CD4-positive, alpha-beta T cell treated with Interleukin-21 for 1 hour (primary cell): ENCODE measurements at regions not wholly inside any gene's neighbourhood (a gene's known extent, or its start where the extent isn't known, plus 50 kb on each side); places are given as distances from the start of the nearest gene placed in this dataset.

ENCODE experiments used
- DNase-seq: peaks from one replicate; pipeline ENCODE4 v3.0.0-alpha.2; 2020

DNA sequence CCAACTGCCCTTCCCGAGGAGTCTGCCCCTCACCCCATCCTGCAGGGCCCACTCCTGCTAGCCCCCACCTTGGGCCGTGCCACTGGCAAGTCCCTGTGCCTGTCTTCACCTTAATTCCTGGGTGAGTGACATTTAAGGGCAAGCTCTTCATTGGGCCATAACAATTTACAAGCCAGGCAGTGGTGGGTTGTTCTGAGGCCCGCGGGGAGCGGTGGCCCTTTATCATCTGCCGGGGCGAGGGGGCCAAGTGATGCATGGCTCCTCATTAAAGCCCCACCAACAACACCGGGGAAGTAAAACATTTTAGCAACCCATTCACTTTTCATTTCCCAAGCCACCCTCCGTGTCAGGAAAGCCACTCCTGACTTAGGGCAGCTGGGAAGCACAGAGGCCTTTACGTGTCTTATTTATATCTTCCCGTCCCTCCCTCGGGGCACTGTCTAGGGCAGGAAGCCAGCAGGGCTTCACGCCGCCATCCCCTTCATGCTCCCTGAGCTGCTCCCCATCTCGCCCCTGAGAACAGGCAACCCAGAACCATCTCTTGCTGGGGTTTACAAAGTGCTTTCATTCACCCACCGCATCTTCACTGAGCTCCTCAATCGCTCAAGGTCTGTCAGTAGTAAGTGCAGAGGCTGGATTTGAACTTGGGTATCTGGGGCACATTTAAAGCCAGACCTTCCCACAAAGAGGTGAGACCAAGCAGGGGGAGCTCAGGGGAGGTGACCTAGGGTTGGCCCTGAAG is 55.5 kb upstream of the CCDC167 start:
- no peak for DNase-seq

DNA sequence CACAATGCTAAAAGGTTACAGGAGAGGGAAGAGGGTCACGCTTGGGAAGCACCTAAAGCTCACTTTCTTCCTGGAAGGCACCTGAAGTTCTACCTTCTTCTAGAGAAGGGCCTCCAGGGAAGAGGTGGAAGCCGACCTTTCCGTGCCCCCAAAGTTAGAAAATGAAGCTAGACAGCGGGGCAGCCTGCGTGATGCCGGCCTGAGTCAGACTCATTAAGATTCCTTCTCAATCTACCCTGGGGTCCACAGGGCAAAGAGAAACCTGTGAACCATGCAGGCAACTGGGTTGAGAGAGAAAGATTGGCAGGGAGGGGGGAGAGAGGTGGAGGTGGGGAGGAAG is 54.8 kb upstream of the CCDC167 start:
- no peak for DNase-seq

DNA sequence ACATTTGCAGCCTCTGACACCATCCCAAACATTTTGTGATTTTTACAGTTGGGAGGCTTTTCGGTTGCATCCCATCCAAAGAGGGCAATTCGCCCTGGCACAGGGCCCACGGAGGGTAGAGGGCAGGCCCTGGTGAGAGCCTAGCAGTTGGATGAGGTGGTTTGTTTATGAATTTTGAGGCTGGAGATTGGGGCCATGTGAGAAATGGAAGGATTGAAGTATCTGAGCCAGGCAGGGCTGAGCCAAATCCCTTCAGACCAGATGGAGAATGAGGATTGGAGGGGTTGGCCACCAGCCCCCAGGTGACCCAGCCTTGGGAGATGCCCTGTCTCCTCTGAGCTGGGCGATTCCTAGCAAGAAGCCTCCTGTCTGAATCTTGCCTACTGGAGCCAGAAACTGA is 52.6 kb upstream of the CCDC167 start:
- no peak for DNase-seq

DNA sequence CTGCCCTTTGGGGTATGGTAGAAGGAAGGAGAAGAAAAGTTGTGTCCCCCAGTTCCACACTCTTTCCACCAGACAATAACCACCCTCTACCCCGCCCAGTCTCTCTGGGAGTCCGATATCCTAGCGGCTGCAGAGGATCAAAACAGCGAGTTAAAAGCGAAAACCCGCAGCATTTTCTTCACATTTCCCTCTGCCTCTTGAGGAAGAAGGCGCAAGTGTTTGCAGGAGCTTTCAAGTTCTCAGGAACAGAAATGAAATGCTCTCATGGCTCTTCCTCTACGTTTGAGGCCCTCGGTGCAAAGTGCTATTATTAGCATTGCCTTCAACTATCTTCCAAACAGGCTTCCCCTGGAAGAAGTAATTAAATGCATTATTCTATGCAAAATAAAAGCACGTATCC is 52.2 kb upstream of the CCDC167 start:
- no peak for DNase-seq

DNA sequence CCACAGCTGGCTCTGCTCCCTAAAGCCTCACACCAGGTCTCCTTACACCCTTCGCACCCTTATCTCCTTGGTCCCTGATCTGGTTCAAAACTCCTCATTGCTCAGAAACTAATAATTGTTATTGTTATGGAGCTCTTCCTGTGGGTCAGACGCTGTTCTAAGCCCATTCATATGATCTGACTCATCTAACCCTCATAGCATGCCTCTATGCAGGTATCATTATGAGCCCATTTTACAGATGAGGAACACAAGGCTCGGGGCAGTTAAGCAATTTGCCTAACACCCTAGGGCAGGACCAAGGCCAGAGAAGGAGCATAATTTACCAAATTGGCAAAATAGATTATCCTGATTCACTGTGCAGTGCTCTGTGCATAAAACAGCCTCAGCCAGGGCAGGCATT is 51.8 kb upstream of the CCDC167 start:
- DNase-seq: no peak

DNA sequence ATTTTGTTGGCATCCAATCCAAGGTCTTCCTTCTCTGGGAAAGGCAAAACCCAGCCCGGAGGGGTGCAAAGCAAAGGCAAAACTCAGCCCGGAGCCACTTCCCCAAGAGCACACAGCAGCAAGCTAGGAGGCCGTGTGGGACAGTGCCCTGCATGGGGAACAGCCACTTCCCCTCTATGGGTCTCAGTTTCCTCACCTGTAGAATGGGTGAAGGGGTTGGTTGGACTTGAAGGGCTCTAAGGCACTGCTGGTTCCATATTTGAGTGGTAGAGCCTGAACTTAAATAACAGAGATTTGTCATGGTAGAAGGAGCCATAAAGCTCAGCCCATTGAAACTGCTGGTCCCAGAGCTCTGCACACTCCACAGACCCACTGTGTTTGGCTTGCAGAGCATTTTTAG is 51.3 kb upstream of the CCDC167 start:
- DNase-seq: no peak

DNA sequence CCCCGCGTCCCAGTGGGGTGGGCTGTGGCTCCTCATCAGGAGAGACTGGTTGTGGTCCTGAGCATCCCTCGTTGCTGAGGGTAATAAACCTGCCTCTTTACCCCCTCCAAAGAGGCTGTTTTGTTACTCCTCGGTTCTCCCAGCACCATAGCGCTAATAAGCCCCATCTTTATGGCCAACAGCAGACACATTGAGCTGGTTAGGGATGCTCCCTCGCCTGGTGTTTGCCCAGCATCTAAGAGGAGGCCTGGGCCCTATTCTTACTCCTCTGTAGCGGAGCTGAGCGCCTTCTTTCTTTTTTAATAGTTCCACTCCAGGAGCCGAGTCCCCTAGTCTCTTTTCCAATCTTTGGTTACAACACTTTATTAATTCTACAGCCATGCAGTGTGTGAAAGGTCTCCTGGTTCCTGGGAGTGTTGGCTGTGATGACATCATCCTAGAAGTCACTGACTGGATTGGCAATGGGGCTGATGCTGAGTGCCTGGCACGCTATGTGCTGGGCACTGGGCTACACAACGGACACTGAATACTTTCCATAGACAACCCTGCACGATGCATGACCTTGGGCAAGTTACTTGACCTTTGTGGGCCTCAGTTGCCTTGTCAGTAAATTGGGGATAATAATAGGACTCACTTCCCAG is 50.6 kb upstream of the CCDC167 start:
- DNase-seq: no peak

DNA sequence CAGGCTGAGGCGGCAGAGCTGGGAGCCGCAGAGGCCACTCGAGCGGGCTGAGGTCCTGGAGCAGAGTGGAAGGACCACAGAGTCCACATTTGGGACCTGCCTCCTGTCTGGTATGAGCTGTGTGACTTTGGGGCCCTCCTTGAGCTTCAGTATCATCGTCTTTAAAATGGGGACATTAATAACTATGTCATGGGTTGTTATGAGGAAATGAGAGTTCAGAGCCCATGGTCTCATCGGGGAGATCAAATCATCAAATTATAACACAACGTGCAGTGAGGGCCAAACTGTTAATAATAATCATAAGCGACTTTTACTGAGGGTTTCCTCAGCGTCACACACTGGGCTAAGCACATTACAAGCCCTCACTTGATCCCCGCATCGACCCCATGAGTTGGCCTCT is 49.9 kb upstream of the CCDC167 start:
- no peak for DNase-seq
